Karpas-422 (cell line): ENCODE measurements at regions not wholly inside any gene's neighbourhood (a gene's known extent, or its start where the extent isn't known, plus 50 kb on each side); places are given as distances from the start of the nearest gene placed in this dataset.

ENCODE experiments used
- DNase-seq: peaks from one replicate; pipeline ENCODE4 v3.0.0-alpha.2; 2015
- H2AFZ ChIP-seq: fragments of 200-600 bp; sonication (generic); 2 replicates; pipeline ENCODE4 v1.6.1; 2014; ENCODE audit warnings: antibody characterized with exemption, low read length, mixed read lengths
- H3K27ac ChIP-seq: fragments of 200-600 bp; sonication (generic); 2 replicates; pipeline ENCODE4 v1.5.1; 2014; ENCODE audit warnings: mild to moderate bottlenecking, low read length, moderate library complexity
- H3K27me3 ChIP-seq: fragments of 200-600 bp; sonication (generic); 2 replicates; pipeline ENCODE4 v1.6.1; 2014; ENCODE audit warnings: low read length, mixed read lengths
- H3K36me3 ChIP-seq: fragments of 200-600 bp; sonication (generic); 2 replicates; pipeline ENCODE4 v1.6.1; 2014; ENCODE audit warnings: low read length, mixed read lengths; ENCODE audit not compliant: insufficient read depth
- H3K4me1 ChIP-seq: fragments of 200-600 bp; sonication (generic); 2 replicates; pipeline ENCODE4 v1.6.1; 2014; ENCODE audit warnings: mild to moderate bottlenecking, low read length, mixed read lengths
- H3K4me2 ChIP-seq: fragments of 200-600 bp; sonication (generic); 2 replicates; pipeline ENCODE4 v1.6.1; 2014; ENCODE audit warnings: low read length, low read depth, mild to moderate bottlenecking; ENCODE audit not compliant: poor library complexity, severe bottlenecking
- H3K4me3 ChIP-seq: fragments of 200-600 bp; sonication (generic); 2 replicates; pipeline ENCODE4 v1.5.1; 2014; ENCODE audit warnings: mild to moderate bottlenecking, antibody characterized with exemption, low read length, mixed read lengths
- H3K79me2 ChIP-seq: fragments of 200-600 bp; sonication (generic); 2 replicates; pipeline ENCODE4 v1.6.1; 2014; ENCODE audit warnings: mild to moderate bottlenecking, low read length, mixed read lengths
- H3K9ac ChIP-seq: fragments of 200-600 bp; sonication (generic); 2 replicates; pipeline ENCODE4 v1.6.0; 2014; ENCODE audit warnings: low read length
- H3K9me2 ChIP-seq: fragments of 200-600 bp; sonication (generic), shearing (Covaris generic); replicated peaks from 2 replicates; pipeline ENCODE4 v1.6.0; 2014; ENCODE audit warnings: mild to moderate bottlenecking, low read length, moderate library complexity; ENCODE audit not compliant: insufficient read depth
- H3K9me3 ChIP-seq: fragments of 300-700, 200-600 bp; sonication (generic); 2 replicates; pipeline ENCODE4 v1.6.1; 2014; ENCODE audit warnings: low read length, mixed read lengths
- H4K20me1 ChIP-seq: fragments of 200-600 bp; sonication (generic); 2 replicates; pipeline ENCODE4 v1.6.1; 2014; ENCODE audit warnings: mild to moderate bottlenecking, antibody characterized with exemption, low read length, low read depth; ENCODE audit not compliant: insufficient read depth

GRCh38 chr1:175845338-175845737 is 101.9 kb upstream of the TNR start:
- Histone ChIP-seq H2AFZ (no peak overlapping the region), H3K4me3 (no peak overlapping the region), H4K20me1 (no peaks in the 10 kb centered on the region), H3K9ac (no peak overlapping the region), H3K9me3 (no peaks in the 10 kb centered on the region), H3K27ac (no peak overlapping the region), H3K4me1 (no peaks in the 10 kb centered on the region), H3K36me3 (no peaks in the 10 kb centered on the region), H3K27me3 (no peaks in the 10 kb centered on the region), H3K9me2 (no peaks in the 10 kb centered on the region), H3K4me2 (no peak overlapping the region), H3K79me2 (no peaks in the 10 kb centered on the region)
- no peak for DNase-seq

- DNase-seq = no peak
- no peak overlapping the region for H3K4me2 ChIP-seq
Observed at GRCh38 chr1:175844877-175845276, 101.5 kb upstream of the TNR start.

DNA sequence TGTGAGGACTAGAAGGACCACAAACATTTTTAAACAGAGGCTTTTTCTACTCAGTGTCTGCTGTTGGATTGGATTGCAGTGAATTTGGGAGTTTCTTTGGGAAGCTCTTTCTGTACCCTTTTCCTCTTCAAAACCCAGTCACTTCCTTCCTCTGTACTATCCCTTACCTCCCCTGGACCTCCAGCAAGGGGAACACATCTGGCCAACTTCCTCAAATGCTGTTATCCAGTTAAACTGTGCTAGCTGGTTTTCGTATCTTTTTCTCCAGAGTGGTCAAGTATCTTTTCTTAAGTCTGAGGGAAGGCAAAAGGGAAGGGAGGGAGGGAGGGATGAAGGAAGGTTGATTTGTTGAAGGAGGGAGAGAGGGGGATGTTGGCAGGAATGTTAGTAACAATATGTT is 99.2 kb upstream of the TNR start:
- H3K36me3 ChIP-seq = no peaks in the 10 kb centered on the region
- no peaks in the 10 kb centered on the region for H4K20me1 ChIP-seq
- H3K27ac ChIP-seq = no peak overlapping the region
- no peak for DNase-seq
- H3K4me2 ChIP-seq = no peak overlapping the region
- H3K79me2 ChIP-seq = no peaks in the 10 kb centered on the region
- no peak overlapping the region for H3K4me3 ChIP-seq
- H3K4me1 ChIP-seq = no peaks in the 10 kb centered on the region
- H3K9ac ChIP-seq = no peak overlapping the region
- H3K9me3 ChIP-seq = no peaks in the 10 kb centered on the region
- H2AFZ ChIP-seq = no peak overlapping the region
- H3K9me2 ChIP-seq = no peaks in the 10 kb centered on the region
- H3K27me3 ChIP-seq = no peaks in the 10 kb centered on the region

More at GRCh38 chr1:175844877-175845276, 101.5 kb upstream of the TNR start:
- H3K9ac ChIP-seq = no peak overlapping the region
- no peaks in the 10 kb centered on the region for H3K9me2 ChIP-seq
- H4K20me1 ChIP-seq = no peaks in the 10 kb centered on the region
- H3K79me2 ChIP-seq = no peaks in the 10 kb centered on the region
- no peaks in the 10 kb centered on the region for H3K27me3 ChIP-seq
- H3K4me1 ChIP-seq = no peaks in the 10 kb centered on the region
- no peak overlapping the region for H2AFZ ChIP-seq
- H3K4me3 ChIP-seq = no peak overlapping the region
- no peaks in the 10 kb centered on the region for H3K9me3 ChIP-seq
- no peak overlapping the region for H3K27ac ChIP-seq
- H3K36me3 ChIP-seq = no peaks in the 10 kb centered on the region

GRCh38 chr1:175841738-175842187 is 98.4 kb upstream of the TNR start:
- no peak overlapping the region for H3K4me3 ChIP-seq
- H3K4me1 ChIP-seq = no peaks in the 10 kb centered on the region
- H3K9me2 ChIP-seq = no peaks in the 10 kb centered on the region
- DNase-seq = no peak
- H3K79me2 ChIP-seq = no peaks in the 10 kb centered on the region
- no peak overlapping the region for H2AFZ ChIP-seq
- no peak overlapping the region for H3K27ac ChIP-seq
- no peaks in the 10 kb centered on the region for H4K20me1 ChIP-seq
- no peak overlapping the region for H3K4me2 ChIP-seq
- no peaks in the 10 kb centered on the region for H3K27me3 ChIP-seq
- no peak overlapping the region for H3K9ac ChIP-seq
- H3K36me3 ChIP-seq = no peaks in the 10 kb centered on the region
- H3K9me3 ChIP-seq = no peaks in the 10 kb centered on the region

- Histone ChIP-seq H3K4me3 (no peak overlapping the region), H3K4me1 (no peaks in the 10 kb centered on the region), H2AFZ (no peak overlapping the region), H3K9me2 (no peaks in the 10 kb centered on the region), H3K4me2 (no peak overlapping the region), H3K27me3 (no peaks in the 10 kb centered on the region), H3K36me3 (no peaks in the 10 kb centered on the region), H3K79me2 (no peaks in the 10 kb centered on the region), H3K9ac (no peak overlapping the region), H4K20me1 (no peaks in the 10 kb centered on the region), H3K9me3 (no peaks in the 10 kb centered on the region), H3K27ac (no peak overlapping the region)
- DNase-seq = no peak
Observed at GRCh38 chr1:175840787-175841186, 97.4 kb upstream of the TNR start.

DNA sequence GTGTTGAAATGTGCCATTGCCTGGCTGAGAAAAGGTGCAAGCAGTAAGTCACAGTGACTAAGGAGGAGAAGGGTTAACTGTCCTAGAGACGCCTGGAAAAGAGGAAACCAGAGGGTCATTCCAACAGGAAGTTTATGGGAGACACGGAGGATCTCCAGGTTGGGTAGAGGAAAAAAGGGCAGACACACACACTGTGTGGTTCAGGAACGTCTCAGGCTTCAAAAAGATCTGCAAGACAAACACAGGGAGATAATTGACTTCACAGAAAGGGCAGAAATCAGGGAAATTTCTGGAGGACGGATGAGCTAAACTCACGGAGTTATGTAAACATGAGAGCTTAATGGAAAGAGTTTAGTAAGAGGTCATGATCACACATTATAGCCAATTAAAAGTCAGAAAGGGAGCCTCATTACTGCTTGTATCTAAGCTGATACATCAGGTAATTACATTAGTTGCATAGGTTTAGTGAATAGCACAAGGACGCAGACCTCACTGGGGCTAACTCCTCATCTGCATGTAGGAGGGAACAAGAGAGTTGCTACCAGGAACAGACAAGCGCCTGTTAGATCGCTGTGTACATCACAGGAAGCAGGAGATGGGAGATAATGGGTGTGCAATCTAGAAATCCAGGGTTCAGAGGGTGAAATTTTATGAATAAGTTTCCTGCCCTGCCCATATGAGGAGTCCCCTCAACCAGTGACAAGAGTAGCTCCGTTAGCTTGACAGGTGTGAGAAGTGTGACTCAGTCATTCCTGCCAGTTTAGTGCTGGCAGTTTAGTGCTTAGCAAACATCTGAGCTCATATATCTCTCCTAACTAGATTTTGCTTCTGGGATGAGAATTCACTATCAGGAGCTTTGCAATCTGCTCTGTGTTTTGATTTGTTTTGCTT is 96.6 kb upstream of the TNR start:
- no peaks in the 10 kb centered on the region for H3K9me3 ChIP-seq
- H4K20me1 ChIP-seq = no peaks in the 10 kb centered on the region
- H3K27me3 ChIP-seq = no peaks in the 10 kb centered on the region
- H2AFZ ChIP-seq = no peak overlapping the region
- H3K27ac ChIP-seq = no peak overlapping the region
- no peak overlapping the region for H3K4me3 ChIP-seq
- H3K9me2 ChIP-seq = no peaks in the 10 kb centered on the region
- H3K9ac ChIP-seq = no peak overlapping the region
- H3K79me2 ChIP-seq = no peaks in the 10 kb centered on the region
- H3K4me2 ChIP-seq = no peak overlapping the region
- no peaks in the 10 kb centered on the region for H3K4me1 ChIP-seq
- no peak for DNase-seq
- H3K36me3 ChIP-seq = no peaks in the 10 kb centered on the region

GRCh38 chr1:175834597-175834996 is 91.2 kb upstream of the TNR start:
- H3K36me3 ChIP-seq = no peaks in the 10 kb centered on the region
- H3K4me3 ChIP-seq = no peak overlapping the region
- no peaks in the 10 kb centered on the region for H3K9me2 ChIP-seq
- H3K9ac ChIP-seq = no peak overlapping the region
- H3K79me2 ChIP-seq = no peaks in the 10 kb centered on the region
- no peak overlapping the region for H3K4me2 ChIP-seq
- H3K9me3 ChIP-seq = no peaks in the 10 kb centered on the region
- no peaks in the 10 kb centered on the region for H3K27me3 ChIP-seq
- H3K4me1 ChIP-seq = no peaks in the 10 kb centered on the region
- no peak for DNase-seq
- H4K20me1 ChIP-seq = no peaks in the 10 kb centered on the region
- H2AFZ ChIP-seq = no peak overlapping the region
- no peak overlapping the region for H3K27ac ChIP-seq

DNA sequence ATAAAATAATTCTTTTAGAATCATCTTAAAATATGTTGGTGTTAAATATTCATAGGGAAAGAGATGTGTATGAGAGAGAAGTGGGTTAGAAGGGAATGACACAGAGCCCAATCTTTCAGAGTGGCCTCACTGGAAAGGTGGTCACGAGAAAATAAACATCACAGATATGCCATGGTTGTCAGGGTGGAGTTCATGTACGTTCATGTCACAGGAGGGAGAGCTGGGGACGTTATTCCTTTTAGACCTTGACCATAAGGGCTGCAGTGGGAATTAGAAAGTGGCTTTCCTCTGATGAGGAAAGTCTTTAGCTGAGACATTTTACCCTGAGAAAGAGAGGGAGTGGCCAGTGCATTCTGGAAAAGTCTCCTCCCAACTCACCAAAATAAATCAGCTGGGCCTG is 90.6 kb upstream of the TNR start:
- H3K27me3 ChIP-seq = no peaks in the 10 kb centered on the region
- no peaks in the 10 kb centered on the region for H3K79me2 ChIP-seq
- no peaks in the 10 kb centered on the region for H3K36me3 ChIP-seq
- no peaks in the 10 kb centered on the region for H3K4me1 ChIP-seq
- H3K4me3 ChIP-seq = no peak overlapping the region
- no peak overlapping the region for H2AFZ ChIP-seq
- H3K27ac ChIP-seq = no peak overlapping the region
- H4K20me1 ChIP-seq = no peaks in the 10 kb centered on the region
- H3K9me3 ChIP-seq = no peaks in the 10 kb centered on the region
- no peaks in the 10 kb centered on the region for H3K9me2 ChIP-seq
- no peak overlapping the region for H3K9ac ChIP-seq
- no peak overlapping the region for H3K4me2 ChIP-seq
- DNase-seq = no peak
